Nephron progenitor cell (in vitro differentiated cells): ENCODE measurements at regions not wholly inside any gene's neighbourhood (a gene's known extent, or its start where the extent isn't known, plus 50 kb on each side); places are given as distances from the start of the nearest gene placed in this dataset.

Experiments used
- DNase-seq: peaks from one replicate; pipeline ENCODE4 v3.0.0; 2021
- H3K27ac Mint-ChIP-seq: 2 replicates; pipeline ENCODE4 v1.8.0; 2021; ENCODE audit warnings: mild to moderate bottlenecking, moderate library complexity, mixed read lengths
- H3K27me3 Mint-ChIP-seq: 2 replicates; pipeline ENCODE4 v1.8.0; 2021; ENCODE audit warnings: mild to moderate bottlenecking, low read depth, mixed read lengths; ENCODE audit not compliant: poor library complexity
- H3K36me3 Mint-ChIP-seq: 2 replicates; pipeline ENCODE4 v1.8.0; 2021; ENCODE audit warnings: low read depth, mixed read lengths
- H3K4me1 Mint-ChIP-seq: 2 replicates; pipeline ENCODE4 v1.8.0; 2021; ENCODE audit warnings: mixed read lengths
- H3K4me3 Mint-ChIP-seq: 2 replicates; pipeline ENCODE4 v1.8.0; 2021; ENCODE audit warnings: mild to moderate bottlenecking, moderate library complexity, mixed read lengths
- H3K9me3 Mint-ChIP-seq: 2 replicates; pipeline ENCODE4 v1.8.0; 2021; ENCODE audit warnings: mild to moderate bottlenecking, moderate library complexity, mixed read lengths
- CTCF ChIP-seq: fragments of 200-600 bp; sonication (generic); IDR thresholded peaks from 2 replicates; pipeline ENCODE4 v1.5.0; 2021; ENCODE audit warnings: antibody characterized with exemption

GRCh38 chr6:74875193-74875592 lies 330.7 kb downstream of the COL12A1 start:
- Mint-ChIP-seq H3K4me3 (no peak overlapping the region), H3K9me3 (peaks cover 9% of the 10 kb centered on the region), H3K27ac (no peak overlapping the region), H3K36me3 (no peaks in the 10 kb centered on the region), H3K27me3 (no peaks in the 10 kb centered on the region), H3K4me1 (peaks cover 11% of the 10 kb centered on the region)
- TF ChIP-seq CTCF: no peak
- DNase-seq: no peak

DNA sequence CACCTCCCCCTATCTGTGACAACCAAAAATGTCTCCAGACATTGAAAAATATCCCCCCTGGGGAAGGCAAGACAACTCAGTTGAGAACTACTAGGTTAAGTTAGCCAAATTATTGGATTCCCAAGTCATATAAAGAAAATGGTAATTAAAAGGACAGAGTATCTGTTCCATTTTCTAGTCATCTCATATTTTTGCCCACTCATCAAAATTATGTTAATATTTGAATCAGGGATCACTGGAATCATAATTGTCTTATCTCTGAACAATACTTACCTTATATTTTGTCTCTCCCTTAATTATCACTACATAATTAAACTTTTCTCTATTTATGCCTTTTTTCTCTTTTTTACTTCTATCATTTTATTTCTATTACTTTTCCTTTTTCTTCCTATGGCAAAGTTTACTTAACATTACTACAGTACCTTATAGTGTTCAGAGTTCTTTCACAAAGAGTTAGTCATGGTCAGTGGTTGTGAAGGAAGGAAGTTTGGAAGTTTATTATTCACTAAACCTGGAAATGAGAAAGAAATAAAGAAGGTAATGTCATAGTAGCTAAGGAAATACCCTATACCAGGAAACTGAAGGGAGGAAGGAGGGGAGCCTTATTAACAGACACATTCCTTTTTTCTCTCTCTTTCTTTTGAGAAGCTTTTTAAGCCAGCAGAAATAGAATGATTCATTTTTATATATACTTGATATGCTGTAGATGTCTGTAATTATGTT lies 332.9 kb downstream of the COL12A1 start:
- Mint-ChIP-seq H3K36me3 (no peaks in the 10 kb centered on the region), H3K9me3 (peaks cover 9% of the 10 kb centered on the region), H3K27me3 (no peaks in the 10 kb centered on the region), H3K4me1 (peaks cover 11% of the 10 kb centered on the region), H3K4me3 (no peak overlapping the region), H3K27ac (no peak overlapping the region)
- no peak for DNase-seq
- TF ChIP-seq CTCF: no peak

DNA sequence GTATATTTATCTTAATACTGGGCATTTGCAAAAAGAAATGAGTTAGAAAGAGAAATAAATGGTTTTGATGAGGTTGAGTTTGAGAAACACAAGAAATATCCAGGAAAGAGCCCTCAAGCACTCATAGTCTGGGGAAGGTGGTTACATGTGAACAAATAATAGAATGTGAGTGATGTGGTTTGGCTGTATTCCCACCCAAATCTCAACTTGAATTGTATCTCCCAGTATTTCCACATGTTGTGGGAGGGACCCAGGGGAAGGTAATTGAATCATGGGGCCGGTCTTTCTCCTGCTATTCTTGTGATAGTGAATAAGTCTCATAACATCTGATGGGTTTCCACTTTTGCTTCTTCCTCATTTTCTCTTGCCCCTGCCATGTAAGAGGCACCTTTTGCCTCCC lies 334.1 kb downstream of the COL12A1 start:
- DNase-seq: no peak
- H3K4me1 Mint-ChIP-seq: peaks cover 11% of the 10 kb centered on the region
- H3K9me3 Mint-ChIP-seq: peaks cover 9% of the 10 kb centered on the region
- H3K27me3 Mint-ChIP-seq: no peaks in the 10 kb centered on the region
- H3K27ac Mint-ChIP-seq: no peak overlapping the region
- H3K4me3 Mint-ChIP-seq: no peak overlapping the region
- no peaks in the 10 kb centered on the region for H3K36me3 Mint-ChIP-seq
- TF ChIP-seq CTCF: no peak

GRCh38 chr6:74870403-74870802 lies 335.4 kb downstream of the COL12A1 start:
- DNase-seq: no peak
- no peaks in the 10 kb centered on the region for H3K27me3 Mint-ChIP-seq
- peaks cover 11% of the 10 kb centered on the region for H3K4me1 Mint-ChIP-seq
- no peak for TF ChIP-seq CTCF
- H3K4me3 Mint-ChIP-seq: no peak overlapping the region
- no peaks in the 10 kb centered on the region for H3K36me3 Mint-ChIP-seq
- peaks cover 9% of the 10 kb centered on the region for H3K9me3 Mint-ChIP-seq
- H3K27ac Mint-ChIP-seq: no peak overlapping the region

GRCh38 chr6:74867291-74867690 lies 338.6 kb downstream of the COL12A1 start:
- Mint-ChIP-seq H3K27me3 (no peaks in the 10 kb centered on the region), H3K4me1 (no peaks in the 10 kb centered on the region)

More at GRCh38 chr6:74867291-74867690, 338.6 kb downstream of the COL12A1 start:
- no peak for DNase-seq
- H3K36me3 Mint-ChIP-seq: no peaks in the 10 kb centered on the region
- no peak for TF ChIP-seq CTCF
- H3K9me3 Mint-ChIP-seq: peaks cover 7% of the 10 kb centered on the region
- no peak overlapping the region for H3K4me3 Mint-ChIP-seq
- H3K27ac Mint-ChIP-seq: no peak overlapping the region
